ENCODE measurements at regions not wholly inside any gene's neighbourhood (a gene's known extent, or its start where the extent isn't known, plus 50 kb on each side); places are given as distances from the start of the nearest gene placed in this dataset.
A peak's percentile ranks its signal among the peaks of the same experiment; 100 is the strongest.

DNA sequence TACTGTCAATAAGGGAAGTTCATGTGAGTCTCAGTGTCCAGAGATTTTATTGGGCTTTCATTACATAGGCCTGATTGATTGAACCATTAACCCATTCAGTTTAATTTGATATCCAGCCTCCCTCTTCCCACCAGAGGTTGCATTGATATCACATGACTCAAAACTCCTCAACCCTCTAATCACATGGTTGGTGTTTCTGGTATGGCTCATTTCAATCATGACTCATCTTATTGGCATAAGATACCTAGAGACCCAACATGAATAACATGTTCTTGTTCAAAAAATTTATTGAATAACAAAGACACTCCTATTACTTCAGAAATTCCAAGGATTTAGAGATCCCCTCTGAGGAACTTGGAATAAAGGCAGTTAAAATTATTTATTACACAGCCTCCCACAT lies 982.2 kb downstream of the TLE1 start:
- no peak overlapping the region for H3K27ac ChIP-seq (ENCODE audit: extremely low read length, insufficient read depth, low read length)
- no peak overlapping the region for H3K4me2 ChIP-seq (ENCODE audit: low read depth, low read length)
- no peaks in the 10 kb centered on the region for H3K79me2 ChIP-seq (ENCODE audit: insufficient read depth, low read length)
- intact Hi-C loops (cut with micrococcal nuclease; ENCODE audit: unreplicated experiment): no loop called here
- FAIRE-seq: no peak
- in situ Hi-C loops (cut with HindIII; ENCODE audit: extremely low pct_ligation_motif_present, low pct_unique_long_range_greater_than_20kb): no loop called here
- no peak overlapping the region for H2AFZ ChIP-seq (ENCODE audit: low read length)
- POLR2A ChIA-PET: no interaction called here
- no peaks in the 10 kb centered on the region for H3K36me3 ChIP-seq (replicated peaks in 1 of 2; ENCODE audit: control insufficient read depth in 1 of 2, insufficient read depth in 2 of 2, low read length in 2 of 2)
- no TSS peak for BruUV-seq (replicated peaks)
- no peak overlapping the region for H3K4me3 ChIP-seq (replicated peaks in 1 of 3; ENCODE audit: insufficient read depth in 1 of 3, low read depth in 2 of 3, low read length in 3 of 3)
- no peak for TF ChIP-seq DR1 (CRISPR knock-in tag; IDR thresholded peaks at IDR 0.05)
- TF ChIP-seq, protein P1, sequence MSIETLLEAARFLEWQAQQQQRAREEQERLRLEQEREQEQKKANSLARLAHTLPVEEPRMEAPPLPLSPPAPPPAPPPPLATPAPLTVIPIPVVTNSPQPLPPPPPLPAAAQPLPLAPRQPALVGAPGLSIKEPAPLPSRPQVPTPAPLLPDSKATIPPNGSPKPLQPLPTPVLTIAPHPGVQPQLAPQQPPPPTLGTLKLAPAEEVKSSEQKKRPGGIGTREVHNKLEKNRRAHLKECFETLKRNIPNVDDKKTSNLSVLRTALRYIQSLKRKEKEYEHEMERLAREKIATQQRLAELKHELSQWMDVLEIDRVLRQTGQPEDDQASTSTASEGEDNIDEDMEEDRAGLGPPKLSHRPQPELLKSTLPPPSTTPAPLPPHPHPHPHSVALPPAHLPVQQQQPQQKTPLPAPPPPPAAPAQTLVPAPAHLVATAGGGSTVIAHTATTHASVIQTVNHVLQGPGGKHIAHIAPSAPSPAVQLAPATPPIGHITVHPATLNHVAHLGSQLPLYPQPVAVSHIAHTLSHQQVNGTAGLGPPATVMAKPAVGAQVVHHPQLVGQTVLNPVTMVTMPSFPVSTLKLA (IDR thresholded peaks at IDR 0.05): peak; percentile 78
- H3K9ac ChIP-seq (ENCODE audit: insufficient read depth, low read depth, low read length): no peak overlapping the region
- no peaks in the 10 kb centered on the region for H3K27me3 ChIP-seq (ENCODE audit: control insufficient read depth in 1 of 2, insufficient read depth in 2 of 2, low read length in 2 of 2)
- CTCF ChIA-PET (ENCODE audit: low intra/inter-chr PET ratio, low total read pairs): no interaction called here
- no peaks in the 10 kb centered on the region for H3K4me1 ChIP-seq (ENCODE audit: insufficient read depth, low read length)
- no peak for DNase-seq (ENCODE audit: low spot score)
- ATAC-seq: no peak
- H4K20me1 ChIP-seq (ENCODE audit: insufficient read depth, low read length): no peaks in the 10 kb centered on the region
- peaks cover 51% of the 10 kb centered on the region for H3K9me3 ChIP-seq (ENCODE audit: low read length)

DNA sequence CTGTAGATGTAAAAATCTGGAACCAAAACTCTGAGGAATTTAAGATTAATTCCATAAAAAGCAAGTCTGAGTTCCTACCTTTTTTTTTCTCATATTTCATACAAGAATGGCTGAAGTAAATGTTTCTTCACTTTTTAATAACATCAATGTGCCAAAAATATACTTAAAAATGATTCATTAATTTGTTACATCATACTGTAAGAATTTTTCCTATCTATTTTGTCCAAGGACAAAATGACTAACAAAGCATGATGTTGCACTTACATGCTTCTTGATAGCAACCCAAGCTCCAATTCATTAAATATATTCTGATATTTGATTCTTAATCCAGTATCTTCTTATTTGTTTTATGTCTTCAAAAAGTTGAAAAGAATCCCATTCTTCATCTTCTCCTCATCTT lies 988.3 kb downstream of the TLE1 start:
- POLR2A ChIA-PET: no interaction called here
- DNase-seq (ENCODE audit: low spot score) (no peak), FAIRE-seq (no peak), ATAC-seq (no peak)
- H3K9me3 ChIP-seq (ENCODE audit: low read length): peaks cover 37% of the 10 kb centered on the region
- in situ Hi-C loops (cut with HindIII; ENCODE audit: extremely low pct_ligation_motif_present, low pct_unique_long_range_greater_than_20kb) (no loop called here), intact Hi-C loops (cut with micrococcal nuclease; ENCODE audit: unreplicated experiment) (no loop called here)
- no peak overlapping the region for H2AFZ ChIP-seq (ENCODE audit: low read length)
- no peaks in the 10 kb centered on the region for H3K27me3 ChIP-seq (ENCODE audit: control insufficient read depth in 1 of 2, insufficient read depth in 2 of 2, low read length in 2 of 2)
- H3K36me3 ChIP-seq (replicated peaks in 1 of 2; ENCODE audit: control insufficient read depth in 1 of 2, insufficient read depth in 2 of 2, low read length in 2 of 2): no peaks in the 10 kb centered on the region
- H3K27ac ChIP-seq (ENCODE audit: extremely low read length, insufficient read depth, low read length): no peak overlapping the region
- no peaks in the 10 kb centered on the region for H3K4me1 ChIP-seq (ENCODE audit: insufficient read depth, low read length)
- CTCF ChIA-PET (ENCODE audit: low intra/inter-chr PET ratio, low total read pairs): no interaction called here
- H4K20me1 ChIP-seq (ENCODE audit: insufficient read depth, low read length): no peaks in the 10 kb centered on the region
- no TSS peak for BruUV-seq (replicated peaks)
- no peak overlapping the region for H3K4me3 ChIP-seq (replicated peaks in 1 of 3; ENCODE audit: insufficient read depth in 1 of 3, low read depth in 2 of 3, low read length in 3 of 3)
- no peak overlapping the region for H3K4me2 ChIP-seq (ENCODE audit: low read depth, low read length)
- H3K9ac ChIP-seq (ENCODE audit: insufficient read depth, low read depth, low read length): no peak overlapping the region
- H3K79me2 ChIP-seq (ENCODE audit: insufficient read depth, low read length): no peaks in the 10 kb centered on the region
- no peak for TF ChIP-seq ZNF879 (CRISPR knock-in tag; IDR thresholded peaks at IDR 0.05)
- TF ChIP-seq, protein P2, sequence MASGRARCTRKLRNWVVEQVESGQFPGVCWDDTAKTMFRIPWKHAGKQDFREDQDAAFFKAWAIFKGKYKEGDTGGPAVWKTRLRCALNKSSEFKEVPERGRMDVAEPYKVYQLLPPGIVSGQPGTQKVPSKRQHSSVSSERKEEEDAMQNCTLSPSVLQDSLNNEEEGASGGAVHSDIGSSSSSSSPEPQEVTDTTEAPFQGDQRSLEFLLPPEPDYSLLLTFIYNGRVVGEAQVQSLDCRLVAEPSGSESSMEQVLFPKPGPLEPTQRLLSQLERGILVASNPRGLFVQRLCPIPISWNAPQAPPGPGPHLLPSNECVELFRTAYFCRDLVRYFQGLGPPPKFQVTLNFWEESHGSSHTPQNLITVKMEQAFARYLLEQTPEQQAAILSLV (CRISPR knock-in tag; IDR thresholded peaks at IDR 0.05; ENCODE audit: borderline replicate concordance): no peak
- TF ChIP-seq, protein P3, sequence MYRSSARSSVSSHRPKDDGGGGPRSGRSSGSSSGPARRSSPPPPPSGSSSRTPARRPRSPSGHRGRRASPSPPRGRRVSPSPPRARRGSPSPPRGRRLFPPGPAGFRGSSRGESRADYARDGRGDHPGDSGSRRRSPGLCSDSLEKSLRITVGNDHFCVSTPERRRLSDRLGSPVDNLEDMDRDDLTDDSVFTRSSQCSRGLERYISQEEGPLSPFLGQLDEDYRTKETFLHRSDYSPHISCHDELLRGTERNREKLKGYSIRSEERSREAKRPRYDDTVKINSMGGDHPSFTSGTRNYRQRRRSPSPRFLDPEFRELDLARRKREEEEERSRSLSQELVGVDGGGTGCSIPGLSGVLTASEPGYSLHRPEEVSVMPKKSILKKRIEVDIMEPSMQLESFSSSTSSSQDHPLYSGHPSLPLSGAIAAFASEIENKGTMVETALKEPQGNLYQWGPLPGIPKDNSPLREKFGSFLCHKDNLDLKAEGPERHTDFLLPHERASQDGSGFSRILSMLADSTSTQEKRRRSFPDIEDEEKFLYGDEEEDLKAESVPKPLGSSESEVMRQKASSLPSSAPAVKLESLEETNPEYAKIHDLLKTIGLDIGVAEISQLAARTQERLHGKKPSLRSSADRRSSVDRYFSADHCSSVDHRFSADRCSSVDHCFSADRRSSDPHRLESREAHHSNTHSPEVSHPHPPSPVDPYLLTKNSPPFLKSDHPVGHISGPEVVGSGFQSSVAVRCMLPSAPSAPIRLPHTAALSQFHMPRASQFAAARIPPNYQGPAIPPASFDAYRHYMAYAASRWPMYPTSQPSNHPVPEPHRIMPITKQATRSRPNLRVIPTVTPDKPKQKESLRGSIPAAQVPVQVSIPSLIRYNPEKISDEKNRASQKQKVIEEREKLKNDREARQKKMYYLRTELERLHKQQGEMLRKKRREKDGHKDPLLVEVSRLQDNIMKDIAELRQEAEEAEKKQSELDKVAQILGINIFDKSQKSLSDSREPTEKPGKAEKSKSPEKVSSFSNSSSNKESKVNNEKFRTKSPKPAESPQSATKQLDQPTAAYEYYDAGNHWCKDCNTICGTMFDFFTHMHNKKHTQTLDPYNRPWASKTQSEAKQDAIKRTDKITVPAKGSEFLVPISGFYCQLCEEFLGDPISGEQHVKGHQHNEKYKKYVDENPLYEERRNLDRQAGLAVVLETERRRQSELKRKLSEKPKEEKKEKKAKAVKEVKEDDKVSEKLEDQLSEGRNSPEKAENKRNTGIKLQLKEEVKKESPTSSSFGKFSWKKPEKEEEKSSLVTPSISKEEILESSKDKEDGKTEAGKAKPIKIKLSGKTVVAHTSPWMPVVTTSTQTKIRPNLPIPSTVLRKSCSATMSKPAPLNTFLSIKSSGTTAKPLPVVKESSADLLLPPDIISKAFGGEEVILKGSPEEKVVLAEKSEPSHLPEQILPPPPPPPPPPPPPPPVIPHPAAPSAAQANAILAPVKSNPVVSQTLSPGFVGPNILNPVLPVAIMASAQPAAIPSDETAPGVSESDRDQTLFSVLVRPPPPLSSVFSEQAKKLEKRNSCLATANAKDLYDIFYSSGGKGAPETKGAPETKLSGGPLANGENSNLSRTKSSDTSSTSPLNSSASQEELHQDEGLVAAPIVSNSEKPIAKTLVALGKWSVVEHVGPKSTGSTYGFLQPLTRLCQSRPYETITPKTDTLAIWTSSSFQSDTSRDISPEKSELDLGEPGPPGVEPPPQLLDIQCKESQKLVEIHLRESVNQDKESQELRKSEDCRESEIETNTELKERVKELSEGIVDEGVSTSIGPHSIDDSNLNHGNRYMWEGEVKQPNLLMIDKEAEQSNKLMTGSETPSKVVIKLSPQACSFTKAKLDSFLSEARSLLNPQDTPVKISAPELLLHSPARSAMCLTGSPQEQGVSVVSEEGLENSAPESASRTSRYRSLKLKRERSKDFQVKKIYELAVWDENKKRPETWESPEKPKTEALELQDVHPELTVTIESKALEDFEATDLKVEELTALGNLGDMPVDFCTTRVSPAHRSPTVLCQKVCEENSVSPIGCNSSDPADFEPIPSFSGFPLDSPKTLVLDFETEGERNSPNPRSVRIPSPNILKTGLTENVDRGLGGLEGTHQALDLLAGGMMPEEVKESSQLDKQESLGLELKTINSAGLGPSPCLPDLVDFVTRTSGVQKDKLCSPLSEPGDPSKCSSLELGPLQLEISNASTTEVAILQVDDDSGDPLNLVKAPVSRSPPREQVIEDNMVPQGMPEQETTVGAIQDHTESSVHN (CRISPR knock-in tag; IDR thresholded peaks at IDR 0.05): no peak
- TF ChIP-seq, protein P4, sequence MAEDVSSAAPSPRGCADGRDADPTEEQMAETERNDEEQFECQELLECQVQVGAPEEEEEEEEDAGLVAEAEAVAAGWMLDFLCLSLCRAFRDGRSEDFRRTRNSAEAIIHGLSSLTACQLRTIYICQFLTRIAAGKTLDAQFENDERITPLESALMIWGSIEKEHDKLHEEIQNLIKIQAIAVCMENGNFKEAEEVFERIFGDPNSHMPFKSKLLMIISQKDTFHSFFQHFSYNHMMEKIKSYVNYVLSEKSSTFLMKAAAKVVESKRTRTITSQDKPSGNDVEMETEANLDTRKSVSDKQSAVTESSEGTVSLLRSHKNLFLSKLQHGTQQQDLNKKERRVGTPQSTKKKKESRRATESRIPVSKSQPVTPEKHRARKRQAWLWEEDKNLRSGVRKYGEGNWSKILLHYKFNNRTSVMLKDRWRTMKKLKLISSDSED (CRISPR knock-in tag; IDR thresholded peaks at IDR 0.05): no peak
